A172 (cell line): ENCODE measurements at regions not wholly inside any gene's neighbourhood (a gene's known extent, or its start where the extent isn't known, plus 50 kb on each side); places are given as distances from the start of the nearest gene placed in this dataset.

Experiments
- DNase-seq: peaks from one replicate; pipeline ENCODE4 v3.0.0-alpha.2; 2015; ENCODE audit warnings: low spot score

- no peak for DNase-seq
These were observed 75.6 kb upstream of the NGF start for GRCh38 chr1:115413621-115414020.

- DNase-seq = no peak
These were observed 75.2 kb upstream of the NGF start for GRCh38 chr1:115413208-115413607.

- no peak for DNase-seq
These were observed 74.7 kb upstream of the NGF start for GRCh38 chr1:115412733-115413132.

GRCh38 chr1:115412286-115412685 is 74.2 kb upstream of the NGF start:
- no peak for DNase-seq

GRCh38 chr1:115411371-115412063 is 73.5 kb upstream of the NGF start:
- DNase-seq = peak; percentile 54

- no peak for DNase-seq
These were observed 71.3 kb upstream of the NGF start for GRCh38 chr1:115409094-115410015.

GRCh38 chr1:115408533-115408932 is 70.5 kb upstream of the NGF start:
- DNase-seq = no peak

GRCh38 chr1:115404911-115405310 is 66.9 kb upstream of the NGF start:
- DNase-seq = no peak

- no peak for DNase-seq
These were observed 64.7 kb upstream of the NGF start for GRCh38 chr1:115402753-115403184.

GRCh38 chr1:115401676-115402075 is 63.6 kb upstream of the NGF start:
- no peak for DNase-seq

GRCh38 chr1:115400891-115401290 is 62.8 kb upstream of the NGF start:
- peak; percentile 24 for DNase-seq

GRCh38 chr1:115400426-115400825 is 62.4 kb upstream of the NGF start:
- no peak for DNase-seq

GRCh38 chr1:115398745-115399144 is 60.7 kb upstream of the NGF start:
- no peak for DNase-seq
